OCI-LY7 (cell line): ENCODE measurements at regions not wholly inside any gene's neighbourhood (a gene's known extent, or its start where the extent isn't known, plus 50 kb on each side); places are given as distances from the start of the nearest gene placed in this dataset.

Experiments used
- BruUV-seq: library from RNA; stranded (reverse); fragments of 400-500 nt; replicated peaks from 2 replicates; lab custom pipeline; 2021; lab: Mats Ljungman, UMichigan
- CTCF ChIA-PET: fragments of 300-600 bp; sonication (Branson Sonifier 250); formaldehyde crosslinking; loops from one replicate; lab custom pipeline; 2022; ENCODE audit warnings: antibody characterized with exemption; ENCODE audit not compliant: unreplicated experiment; lab: Charles Lee
- POLR2A ChIA-PET: fragments of 300-600 bp; sonication (Branson Sonifier 250); formaldehyde crosslinking; loops from one replicate; lab custom pipeline; 2022; ENCODE audit warnings: antibody characterized with exemption; lab: Charles Lee
- DNase-seq: peaks from one replicate; pipeline ENCODE4 v3.0.0-alpha.2; 2015; ENCODE audit warnings: low spot score
- H2AFZ ChIP-seq: fragments of 200-600 bp; sonication (generic), shearing (Covaris generic); 2 replicates; pipeline ENCODE4 v1.6.1; 2014; ENCODE audit warnings: mild to moderate bottlenecking, antibody characterized with exemption, low read length, moderate library complexity
- H3K27ac ChIP-seq: fragments of 200-600 bp; sonication (generic); 2 replicates; pipeline ENCODE4 v1.5.1; 2014; ENCODE audit warnings: mixed run types, low read depth, mild to moderate bottlenecking, moderate library complexity, low read length, inconsistent platforms; ENCODE audit not compliant: poor library complexity, severe bottlenecking
- H3K36me3 ChIP-seq: fragments of 200-600 bp; sonication (generic); 2 replicates; pipeline ENCODE4 v1.6.1; 2014; ENCODE audit warnings: mild to moderate bottlenecking, antibody characterized with exemption, low read length, moderate library complexity, mixed read lengths; ENCODE audit not compliant: insufficient read depth
- H3K4me1 ChIP-seq: fragments of 200-600 bp; sonication (generic); 2 replicates; pipeline ENCODE4 v1.5.1; 2014; ENCODE audit warnings: mild to moderate bottlenecking, low read length; ENCODE audit not compliant: insufficient read depth, poor library complexity, severe bottlenecking
- H3K4me2 ChIP-seq: fragments of 200-600 bp; sonication (generic); 2 replicates; pipeline ENCODE4 v1.6.1; 2014; ENCODE audit warnings: mild to moderate bottlenecking, low read length
- H3K4me3 ChIP-seq: fragments of 200-600 bp; sonication (generic); 2 replicates; pipeline ENCODE4 v1.5.1; 2014; ENCODE audit warnings: mild to moderate bottlenecking, low read depth, low read length; ENCODE audit not compliant: poor library complexity, severe bottlenecking
- H3K79me2 ChIP-seq: fragments of 200-600 bp; sonication (generic); 2 replicates; pipeline ENCODE4 v1.6.1; 2016; ENCODE audit warnings: low read depth, mild to moderate bottlenecking, low read length, moderate library complexity, mixed read lengths; ENCODE audit not compliant: insufficient read depth
- H3K9me2 ChIP-seq: fragments of 200-600 bp; sonication (generic); 2 replicates; pipeline ENCODE4 v1.6.1; 2016; ENCODE audit warnings: mild to moderate bottlenecking, low read length, mixed read lengths; ENCODE audit not compliant: insufficient read depth
- H3K9me3 ChIP-seq: fragments of 200-600 bp; sonication (generic); 2 replicates; pipeline ENCODE4 v1.6.1; 2014; ENCODE audit warnings: mild to moderate bottlenecking, mixed run types, low read length, mixed read lengths
- H4K20me1 ChIP-seq: fragments of 200-600 bp; sonication (generic); 2 replicates; pipeline ENCODE4 v1.6.1; 2014; ENCODE audit warnings: mild to moderate bottlenecking, antibody characterized with exemption, low read length, moderate library complexity, mixed read lengths; ENCODE audit not compliant: insufficient read depth
- CTCF ChIP-seq: fragments of 200-600 bp; sonication (generic); conservative IDR thresholded peaks from 2 replicates; pipeline ENCODE4 v1.5.1; 2014; ENCODE audit warnings: mild to moderate bottlenecking, antibody characterized with exemption, low read length, moderate library complexity, mixed read lengths
- EZH2phosphoT487 ChIP-seq: fragments of 200-600 bp; sonication (generic); IDR thresholded peaks from 2 replicates; pipeline ENCODE4 v1.6.1; 2018; ENCODE audit warnings: low read depth, borderline replicate concordance, mild to moderate bottlenecking, mixed run types, antibody characterized with exemption, low read length, moderate library complexity, mixed read lengths
- intact Hi-C: fragments of 100-400 bp; cut with micrococcal nuclease; formaldehyde crosslinking; loops from one replicate; pipeline ENCODE4 v1.10.0; 2022; ENCODE audit not compliant: unreplicated experiment

GRCh38 chr1:175888996-175889395, 145.6 kb upstream of the TNR start:
- no peaks in the 10 kb centered on the region for H3K9me2 ChIP-seq
- H3K4me2 ChIP-seq = no peak overlapping the region
- H3K9me3 ChIP-seq = no peaks in the 10 kb centered on the region
- no peaks in the 10 kb centered on the region for H3K4me1 ChIP-seq
- no peaks in the 10 kb centered on the region for H3K79me2 ChIP-seq
- H3K4me3 ChIP-seq = no peak overlapping the region
- intact Hi-C loops = loop anchor here (5.0 kb wide), 1 partner anchor 407 kb away; no protein-coding TSS in a partner anchor
- no peak for DNase-seq
- TF ChIP-seq CTCF = no peak
- TF ChIP-seq EZH2phosphoT487 = no peak
- CTCF ChIA-PET = no interaction called here
- POLR2A ChIA-PET = no interaction called here
- H2AFZ ChIP-seq = no peak overlapping the region
- no peaks in the 10 kb centered on the region for H3K36me3 ChIP-seq
- H4K20me1 ChIP-seq = no peaks in the 10 kb centered on the region
- no peak overlapping the region for H3K27ac ChIP-seq
- BruUV-seq = no TSS peak

DNA sequence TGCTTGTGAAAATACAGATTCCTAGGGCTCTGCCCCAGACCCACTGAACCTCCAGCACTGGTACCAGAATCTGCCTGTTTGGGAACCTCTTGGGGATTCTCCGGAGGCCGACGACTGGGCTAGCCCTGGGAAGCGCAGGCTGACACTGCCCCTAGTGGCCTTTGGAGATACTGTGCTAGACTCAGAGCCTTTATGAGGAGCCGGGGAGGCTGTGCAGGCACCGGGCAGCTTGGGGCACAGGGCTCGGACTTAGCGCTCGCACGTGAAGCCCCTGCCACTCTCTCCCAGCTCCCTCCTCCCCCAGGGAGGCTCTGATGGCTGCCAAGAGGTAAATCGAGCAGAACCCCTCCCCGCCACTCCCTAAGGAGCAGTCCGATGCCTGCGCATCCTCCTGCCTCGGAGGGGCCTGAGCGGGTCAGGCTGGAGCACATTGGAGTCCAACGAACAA, 144.6 kb upstream of the TNR start:
- ChIA-PET POLR2A (no interaction called here), CTCF (no interaction called here)
- TF ChIP-seq CTCF (peak; percentile 80), EZH2phosphoT487 (no peak)
- intact Hi-C loops = loop anchor here (5.0 kb wide), 1 partner anchor 406 kb away; no protein-coding TSS in a partner anchor
- H3K79me2 ChIP-seq = no peaks in the 10 kb centered on the region
- no TSS peak for BruUV-seq
- H3K36me3 ChIP-seq = no peaks in the 10 kb centered on the region
- H3K4me3 ChIP-seq = no peak overlapping the region
- H3K27ac ChIP-seq = no peak overlapping the region
- no peaks in the 10 kb centered on the region for H4K20me1 ChIP-seq
- DNase-seq = peak; percentile 30
- no peaks in the 10 kb centered on the region for H3K9me3 ChIP-seq
- H2AFZ ChIP-seq = no peak overlapping the region
- H3K4me1 ChIP-seq = no peaks in the 10 kb centered on the region
- no peaks in the 10 kb centered on the region for H3K9me2 ChIP-seq
- H3K4me2 ChIP-seq = no peak overlapping the region

DNA sequence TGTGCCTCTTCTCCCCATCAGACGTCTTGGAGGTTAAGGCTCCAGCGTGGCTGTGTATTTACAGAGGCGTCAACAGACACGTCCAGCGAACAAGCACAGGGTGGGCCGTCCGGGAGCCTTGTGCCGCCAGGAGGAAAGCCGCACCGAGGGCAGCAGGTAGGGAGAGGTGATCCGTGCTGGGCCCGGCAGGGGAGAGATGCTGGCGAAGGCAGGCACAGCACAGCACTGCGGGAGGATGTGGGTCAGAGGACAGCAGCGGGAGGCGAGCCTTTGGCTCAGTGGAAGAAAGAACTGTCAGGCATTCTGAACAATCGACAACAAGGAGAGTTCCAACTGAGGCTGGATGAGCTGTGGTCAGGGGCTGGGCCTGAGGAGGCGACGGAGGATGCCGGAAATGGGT, 144.1 kb upstream of the TNR start:
- intact Hi-C loops = loop anchor here (5.0 kb wide), 1 partner anchor 405 kb away; no protein-coding TSS in a partner anchor
- H3K9me2 ChIP-seq = no peaks in the 10 kb centered on the region
- CTCF ChIA-PET = no interaction called here

More for the DNA sequence above, 144.1 kb upstream of the TNR start:
- no peak for TF ChIP-seq CTCF
- no peak for TF ChIP-seq EZH2phosphoT487
- DNase-seq = no peak
- no peak overlapping the region for H2AFZ ChIP-seq
- no TSS peak for BruUV-seq
- no peaks in the 10 kb centered on the region for H4K20me1 ChIP-seq
- no peaks in the 10 kb centered on the region for H3K9me3 ChIP-seq
- no peaks in the 10 kb centered on the region for H3K79me2 ChIP-seq
- no peak overlapping the region for H3K4me2 ChIP-seq
- H3K27ac ChIP-seq = no peak overlapping the region
- H3K4me3 ChIP-seq = no peak overlapping the region
- POLR2A ChIA-PET = no interaction called here
- no peaks in the 10 kb centered on the region for H3K36me3 ChIP-seq
- H3K4me1 ChIP-seq = no peaks in the 10 kb centered on the region
